NCI-H524 (cell line): ENCODE measurements at regions not wholly inside any gene's neighbourhood (a gene's known extent, or its start where the extent isn't known, plus 50 kb on each side); places are given as distances from the start of the nearest gene placed in this dataset.

Source experiments
- DNase-seq, 2 experiments: peaks; one replicate each; lab custom pipeline; 2025; lab: John Stamatoyannopoulos, UW

DNA sequence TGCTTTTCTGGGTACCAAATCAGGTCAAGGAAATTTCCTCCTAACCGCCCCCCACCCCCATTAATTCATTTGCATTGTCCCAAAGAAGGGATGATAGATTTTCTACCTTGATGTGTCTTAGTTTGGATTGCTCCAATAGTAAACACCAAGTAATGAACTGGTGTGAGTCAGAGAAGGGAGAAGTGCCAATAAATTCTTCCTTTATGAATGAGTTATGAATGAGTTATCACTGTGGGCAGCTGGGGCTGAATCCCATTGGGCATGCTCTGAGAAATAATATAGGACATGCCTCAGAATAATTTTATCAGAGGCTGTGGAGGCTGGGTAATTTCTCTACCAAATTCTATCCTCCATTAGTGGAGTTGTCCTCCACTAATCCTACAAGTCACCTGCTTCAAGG, 277.9 kb upstream of the FLRT2 start:
- DNase-seq = no peak

GRCh38 chr14:85254711-85255110, 275.2 kb upstream of the FLRT2 start:
- DNase-seq = no peak

DNA sequence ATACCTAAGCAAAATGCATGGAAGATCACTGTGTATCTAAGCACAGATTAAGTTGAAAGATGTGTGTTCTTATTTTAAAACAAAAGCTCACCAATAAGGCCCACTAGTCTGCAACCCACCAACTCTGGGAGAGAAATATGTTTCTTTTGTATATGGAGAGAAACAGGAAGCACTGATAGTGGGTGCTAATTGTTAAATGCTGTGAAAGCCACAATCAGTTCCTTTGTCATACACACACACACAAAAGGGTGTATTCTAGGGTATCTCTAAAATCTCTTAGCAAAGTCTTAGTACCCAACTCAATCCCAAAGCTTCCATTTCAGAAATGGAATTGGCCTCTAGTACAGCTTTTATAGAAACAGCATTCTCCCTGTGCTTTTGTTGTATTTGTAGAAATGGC, 272.7 kb upstream of the FLRT2 start:
- DNase-seq = no peak

- no peak for DNase-seq
Measured at GRCh38 chr14:85263916-85264675, 265.8 kb upstream of the FLRT2 start.

- no peak for DNase-seq
Measured at GRCh38 chr14:85273099-85273677, 256.8 kb upstream of the FLRT2 start.

DNA sequence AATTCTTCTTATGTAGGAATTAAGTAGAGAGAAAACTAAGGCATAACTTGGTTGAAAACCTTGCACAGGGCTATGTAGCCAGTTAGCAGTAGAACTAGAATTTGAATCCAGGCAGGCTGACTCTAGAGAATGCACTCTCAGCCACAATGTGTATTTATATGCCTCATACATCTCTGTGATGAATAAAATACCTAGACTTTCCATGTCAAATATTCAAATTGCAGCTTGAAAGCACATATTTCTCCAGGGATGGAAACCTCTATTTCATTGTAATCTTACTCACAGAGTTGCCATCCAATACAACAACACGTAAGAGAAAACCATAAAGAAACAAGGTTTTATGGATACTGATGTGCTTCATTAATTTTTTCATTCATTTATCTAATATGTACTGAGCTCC, 256.0 kb upstream of the FLRT2 start:
- DNase-seq = no peak

GRCh38 chr14:85276161-85276978, 253.6 kb upstream of the FLRT2 start:
- no peak for DNase-seq

DNA sequence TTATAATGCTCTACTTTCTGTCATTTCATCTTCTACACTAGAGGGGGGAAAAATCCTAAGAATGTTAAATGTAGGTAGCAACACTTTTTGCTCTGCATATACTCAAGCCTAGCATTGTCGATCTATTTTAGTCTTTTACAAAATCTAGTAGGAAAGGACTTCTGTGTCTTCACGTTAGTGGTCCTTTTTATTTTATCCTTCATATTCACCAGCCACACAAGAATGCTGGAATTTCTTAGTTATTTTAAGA, 253.0 kb upstream of the FLRT2 start:
- no peak for DNase-seq

- DNase-seq = no peak
Measured at GRCh38 chr14:85279407-85279806, 250.5 kb upstream of the FLRT2 start.

DNA sequence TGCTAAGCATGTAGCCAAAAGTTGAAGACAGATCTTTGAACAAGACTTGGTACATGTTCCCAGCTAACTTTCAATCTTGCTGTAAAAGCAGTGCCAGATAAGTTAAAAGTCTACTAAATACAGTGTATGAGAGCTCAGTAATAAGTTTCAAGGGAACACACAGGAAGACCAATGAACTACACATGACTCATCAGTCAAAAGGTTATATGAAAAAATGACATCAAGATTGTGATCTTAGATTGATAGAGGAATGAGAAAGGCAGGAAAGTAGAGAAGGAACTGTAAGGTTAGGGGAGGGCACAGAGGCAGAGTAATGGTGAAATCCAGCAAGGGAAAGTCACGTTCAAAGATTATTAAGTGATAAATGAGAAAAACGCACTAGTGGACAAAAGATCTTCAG, 249.9 kb upstream of the FLRT2 start:
- no peak for DNase-seq

DNA sequence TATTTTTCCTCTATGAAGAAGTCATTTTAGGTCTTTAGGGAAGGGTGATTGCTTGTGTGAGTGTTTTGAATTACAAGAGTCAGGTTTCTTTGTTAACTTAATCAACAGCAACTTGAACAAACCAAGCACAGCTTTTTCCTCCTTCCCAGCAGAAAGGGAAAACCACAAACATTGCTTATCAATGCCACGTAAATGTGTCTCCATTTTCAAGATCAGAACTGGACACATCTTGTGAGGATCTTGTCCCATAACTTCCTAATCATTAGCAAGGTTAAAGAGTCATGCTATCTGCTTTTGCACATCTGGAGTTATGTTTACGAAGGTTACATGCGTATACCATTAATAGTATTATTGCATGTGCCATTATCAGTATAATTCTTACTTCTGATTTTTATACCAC, 248.0 kb upstream of the FLRT2 start:
- DNase-seq = no peak

GRCh38 chr14:85288041-85288440, 241.9 kb upstream of the FLRT2 start:
- no peak for DNase-seq

DNA sequence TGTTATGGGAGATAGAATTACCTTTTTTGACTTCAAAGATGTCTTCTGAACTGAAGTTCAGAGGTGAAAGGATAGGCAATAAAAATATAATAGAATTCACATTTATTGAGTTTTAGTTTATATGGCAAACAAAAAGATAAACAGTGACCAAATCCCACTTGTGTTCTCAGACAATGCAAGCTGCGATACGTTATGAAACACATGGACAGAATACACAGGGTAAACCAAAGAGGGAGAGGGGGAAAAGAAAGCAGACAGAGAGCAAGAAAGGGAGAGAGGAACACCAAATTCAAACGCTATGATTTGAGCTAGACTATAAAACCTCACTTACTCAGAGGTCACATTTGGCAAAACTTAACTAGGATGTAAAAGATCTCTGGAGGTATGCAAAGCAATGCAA, 238.2 kb upstream of the FLRT2 start:
- DNase-seq = no peak

DNA sequence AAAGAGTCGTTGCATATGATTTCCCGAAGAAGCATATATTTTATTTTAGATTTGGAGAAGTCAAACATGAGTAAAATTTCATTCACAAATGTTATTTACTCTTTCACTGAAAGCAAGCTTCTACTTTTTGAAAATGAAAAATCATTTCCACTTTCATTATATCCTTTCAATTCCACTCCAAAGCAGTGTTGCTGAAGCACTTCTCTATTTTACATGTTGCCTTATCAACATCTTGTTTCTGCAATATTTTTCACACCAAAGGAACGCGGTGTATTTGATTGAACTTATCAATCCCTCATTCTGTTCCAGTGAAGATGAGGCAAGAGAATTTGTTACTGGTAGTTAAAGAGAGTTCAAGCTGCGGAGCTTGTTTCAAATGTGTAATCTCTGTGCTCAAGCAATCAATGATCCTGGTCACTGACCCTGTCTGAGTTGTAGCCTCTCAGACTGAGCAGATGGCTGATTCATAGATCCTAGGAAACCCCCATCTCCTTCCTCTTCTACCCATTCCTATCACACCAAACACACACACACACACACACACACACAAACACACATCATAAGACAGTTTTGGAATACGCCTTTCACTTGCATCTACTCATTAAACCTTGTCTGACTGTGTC, 236.2 kb upstream of the FLRT2 start:
- DNase-seq = no peak

DNA sequence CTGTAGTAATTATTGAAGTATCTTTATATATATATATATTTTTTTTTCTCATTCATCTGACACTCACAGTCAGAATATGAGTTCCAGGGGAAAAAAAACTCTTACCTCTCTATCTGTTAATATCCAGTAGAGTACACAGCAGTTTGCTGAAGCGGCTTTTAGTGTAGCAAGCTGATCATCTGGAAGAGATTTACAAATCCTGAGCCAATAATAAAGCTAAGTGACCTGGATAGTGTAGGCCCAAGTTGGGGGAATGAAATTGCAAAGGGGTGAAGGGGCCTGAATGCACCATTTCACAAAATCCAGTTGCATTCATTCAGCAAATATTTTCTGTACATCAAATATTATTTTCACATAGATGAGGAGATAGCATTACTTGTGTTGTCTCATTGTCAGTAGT, 234.6 kb upstream of the FLRT2 start:
- DNase-seq = no peak

DNA sequence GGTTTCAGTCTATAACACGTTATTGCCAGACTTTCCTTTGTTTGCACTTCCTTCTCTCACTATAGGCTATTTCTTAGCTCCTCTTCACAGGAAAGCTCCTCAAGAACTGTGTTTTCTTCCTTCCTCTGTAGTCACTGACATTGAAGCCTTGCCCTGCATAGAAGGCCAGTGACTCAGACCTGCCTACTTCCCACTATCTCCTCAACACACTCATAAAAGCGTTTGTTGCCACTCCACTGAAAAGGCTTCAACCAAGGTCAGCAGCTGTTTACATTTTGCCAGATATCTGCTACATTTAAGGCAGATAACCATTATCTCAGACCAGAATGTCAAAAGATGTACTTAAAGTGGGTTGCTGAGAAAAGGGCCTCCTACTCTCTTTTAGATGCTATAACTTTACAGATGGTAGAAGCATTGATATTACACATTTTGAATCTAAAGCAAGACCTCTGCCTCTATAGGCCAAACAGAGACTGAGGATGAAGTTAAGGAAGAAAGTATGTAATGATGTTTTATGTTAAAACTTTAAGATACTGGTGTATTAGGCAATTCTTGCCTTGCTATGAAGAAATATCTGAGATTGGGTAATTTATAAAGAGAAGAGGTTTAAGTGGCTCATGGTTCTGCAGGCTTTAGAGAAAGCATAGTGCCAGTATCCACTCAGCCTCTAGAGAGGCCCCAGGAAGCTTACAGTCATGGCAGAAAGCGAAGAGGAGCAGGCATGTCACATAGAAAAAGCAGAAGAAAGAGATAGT, 233.3 kb upstream of the FLRT2 start:
- no peak for DNase-seq

GRCh38 chr14:85300107-85300506, 229.8 kb upstream of the FLRT2 start:
- DNase-seq = peak; percentile 57 to 81

GRCh38 chr14:85301506-85301905, 228.4 kb upstream of the FLRT2 start:
- DNase-seq = no peak

DNA sequence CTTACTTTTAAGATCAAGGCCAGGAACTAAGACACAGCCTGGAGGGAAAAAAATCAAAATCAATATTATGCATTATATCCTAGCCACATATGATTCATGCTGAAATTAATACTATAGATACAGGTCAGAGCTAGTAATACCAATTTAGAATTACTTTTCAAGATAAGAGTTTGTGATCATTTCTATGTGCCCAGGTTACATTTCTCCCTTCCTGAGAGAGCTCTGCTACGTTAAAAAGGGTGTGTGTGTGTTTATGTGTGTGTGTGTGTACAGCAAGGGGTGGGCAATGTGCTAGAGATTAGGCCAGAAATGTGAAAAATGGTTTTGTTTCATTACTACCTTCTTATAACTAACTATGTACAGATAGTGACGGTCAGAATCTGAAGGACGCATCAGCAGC, 223.9 kb upstream of the FLRT2 start:
- no peak for DNase-seq

DNA sequence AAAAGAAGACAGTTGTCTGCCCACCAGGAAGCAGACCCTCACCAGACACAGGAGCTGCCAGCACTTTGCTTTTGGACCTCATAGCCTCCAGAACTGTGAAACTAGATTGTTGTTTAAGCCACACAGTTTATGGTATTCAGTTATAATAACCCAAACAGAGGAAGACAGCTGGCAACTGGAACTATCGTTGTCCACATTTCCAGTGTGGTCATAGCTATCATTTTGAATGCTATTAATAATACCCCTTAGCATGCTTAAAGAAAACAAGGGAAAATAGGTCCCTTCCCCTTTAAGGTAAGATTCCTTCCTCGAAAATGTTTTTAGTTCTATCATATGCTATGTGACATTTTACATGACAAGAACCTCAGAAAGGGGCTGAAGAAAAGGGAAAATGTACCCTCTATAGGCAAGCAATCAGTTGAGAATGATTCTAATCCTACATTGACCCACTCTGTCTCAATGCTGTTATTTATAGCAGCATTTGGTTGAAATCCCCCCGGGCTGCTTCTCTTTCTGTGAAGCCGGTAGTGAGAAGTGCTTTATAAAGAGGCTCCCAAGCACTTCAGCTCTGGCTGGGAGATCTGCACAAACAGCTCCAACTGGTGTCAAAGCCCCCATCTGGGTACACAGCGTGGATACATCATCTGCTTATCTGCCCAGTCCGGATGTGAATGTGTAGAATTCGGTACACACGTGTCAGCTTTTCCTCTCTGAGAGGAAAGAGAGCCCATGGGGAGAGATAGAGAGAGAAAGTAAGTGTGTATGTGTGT, 221.2 kb upstream of the FLRT2 start:
- peak; percentile 97 to 99 for DNase-seq

GRCh38 chr14:85310491-85311272, 219.3 kb upstream of the FLRT2 start:
- DNase-seq = no peak
